OCI-LY7 (cell line): ENCODE measurements at regions not wholly inside any gene's neighbourhood (a gene's known extent, or its start where the extent isn't known, plus 50 kb on each side); places are given as distances from the start of the nearest gene placed in this dataset.

Experiments used
- CTCF ChIP-seq: fragments of 200-600 bp; sonication (generic); conservative IDR thresholded peaks from 2 replicates; pipeline ENCODE4 v1.5.1; 2014; ENCODE audit warnings: mild to moderate bottlenecking, antibody characterized with exemption, low read length, moderate library complexity, mixed read lengths
- EZH2phosphoT487 ChIP-seq: fragments of 200-600 bp; sonication (generic); IDR thresholded peaks from 2 replicates; pipeline ENCODE4 v1.6.1; 2018; ENCODE audit warnings: low read depth, borderline replicate concordance, mild to moderate bottlenecking, mixed run types, antibody characterized with exemption, low read length, moderate library complexity, mixed read lengths

- TF ChIP-seq CTCF (no peak), EZH2phosphoT487 (no peak)
Observed at GRCh38 chr20:24831232-24831631, 117.8 kb upstream of the CST7 start.
